WTC11 (cell line): ENCODE measurements at regions not wholly inside any gene's neighbourhood (a gene's known extent, or its start where the extent isn't known, plus 50 kb on each side); places are given as distances from the start of the nearest gene placed in this dataset.
A peak's percentile ranks its signal among the peaks of the same experiment; 100 is the strongest.

Source experiments
- ATAC-seq: fragments of 200-7000 bp; cut with Tn5 transposase; 2 replicates; pipeline ENCODE4 v1.10.0; 2021; ENCODE audit warnings: mild to moderate bottlenecking, moderate library complexity
- CTCF ChIA-PET: fragments of 300-600 bp; sonication (Branson Sonifier 250); formaldehyde crosslinking; loops from one replicate; lab custom pipeline; 2021; ENCODE audit warnings: antibody characterized with exemption; lab: Charles Lee
- POLR2A ChIA-PET: fragments of 350-600 bp; sonication (Branson Sonifier 250); formaldehyde crosslinking; loops from one replicate; lab custom pipeline; 2021; ENCODE audit warnings: antibody characterized with exemption; lab: Charles Lee
- DNase-seq: peaks from one replicate; pipeline ENCODE4 v3.0.0; 2021; ENCODE audit warnings: low spot score
- H3K27ac Mint-ChIP-seq: 2 replicates; pipeline ENCODE4 v1.8.0; 2021; ENCODE audit warnings: mixed read lengths
- H3K27me3 Mint-ChIP-seq: 2 replicates; pipeline ENCODE4 v1.8.0; 2021; ENCODE audit warnings: low read depth, mild to moderate bottlenecking, moderate library complexity, mixed read lengths
- H3K36me3 Mint-ChIP-seq: 2 replicates; pipeline ENCODE4 v1.8.0; 2021; ENCODE audit warnings: mixed read lengths
- H3K4me1 Mint-ChIP-seq: 2 replicates; pipeline ENCODE4 v1.8.0; 2022; ENCODE audit warnings: mixed read lengths
- H3K4me3 Mint-ChIP-seq: 2 replicates; pipeline ENCODE4 v1.8.0; 2021; ENCODE audit warnings: mild to moderate bottlenecking, moderate library complexity, mixed read lengths
- H3K9me3 Mint-ChIP-seq: 2 replicates; pipeline ENCODE4 v1.8.0; 2021; ENCODE audit warnings: mixed read lengths
- ATF1 ChIP-seq: sonication (generic); formaldehyde crosslinking; IDR thresholded peaks from 2 replicates; pipeline ENCODE4 v1.8.1; 2023; ENCODE audit warnings: mild to moderate bottlenecking, moderate library complexity, missing genetic modification reagents
- CBFB ChIP-seq: sonication (generic); formaldehyde crosslinking; IDR thresholded peaks from 2 replicates; pipeline ENCODE4 v1.8.1; 2022; ENCODE audit warnings: mild to moderate bottlenecking, low read depth, missing genetic modification reagents
- CREM ChIP-seq: sonication (generic); formaldehyde crosslinking; IDR thresholded peaks from 2 replicates; pipeline ENCODE4 v1.8.1; 2022; ENCODE audit warnings: mild to moderate bottlenecking, missing genetic modification reagents, moderate library complexity
- FOXJ3 ChIP-seq: sonication (generic); formaldehyde crosslinking; IDR thresholded peaks from 2 replicates; pipeline ENCODE4 v1.9.0; 2021; ENCODE audit warnings: missing genetic modification reagents, mild to moderate bottlenecking, borderline replicate concordance
- GRHL2 ChIP-seq: fragments of 250-450 bp; sonication (Bioruptor Pico); IDR thresholded peaks from 2 replicates; pipeline ENCODE4 v1.8.0; 2022; ENCODE audit warnings: mild to moderate bottlenecking, moderate library complexity; ENCODE audit not compliant: insufficient replicate concordance, severe bottlenecking
- HMGA2 ChIP-seq: fragments of 250-450 bp; sonication (Bioruptor Pico); IDR thresholded peaks from 2 replicates; pipeline ENCODE4 v1.4.0; 2021; ENCODE audit warnings: mild to moderate bottlenecking, moderate library complexity
- JAZF1 ChIP-seq: fragments of 250-450 bp; sonication (Bioruptor Pico); IDR thresholded peaks from 2 replicates; pipeline ENCODE4 v1.9.0; 2021; ENCODE audit warnings: moderate library complexity, mild to moderate bottlenecking, inconsistent platforms
- NFYB ChIP-seq: sonication (generic); formaldehyde crosslinking; conservative IDR thresholded peaks from 2 replicates; pipeline ENCODE4 v1.8.0; 2022; ENCODE audit warnings: low read depth, missing genetic modification reagents
- NR2C2 ChIP-seq: sonication (generic); formaldehyde crosslinking; IDR thresholded peaks from 2 replicates; pipeline ENCODE4 v1.8.0; 2022; ENCODE audit warnings: mild to moderate bottlenecking, missing genetic modification reagents
- PRRX2 ChIP-seq: fragments of 250-450 bp; sonication (Bioruptor Pico); IDR thresholded peaks from 2 replicates; pipeline ENCODE4 v1.8.0; 2021; ENCODE audit warnings: mild to moderate bottlenecking
- RORB ChIP-seq: fragments of 250-450 bp; sonication (Bioruptor Pico); IDR thresholded peaks from 2 replicates; pipeline ENCODE4 v1.9.0; 2021; ENCODE audit warnings: mild to moderate bottlenecking
- ZNF121 ChIP-seq: sonication (generic); formaldehyde crosslinking; IDR thresholded peaks from 2 replicates; pipeline ENCODE4 v1.8.0; 2023; ENCODE audit warnings: missing genetic modification reagents
- ZNF219 ChIP-seq: sonication (generic); formaldehyde crosslinking; IDR thresholded peaks from 2 replicates; pipeline ENCODE4 v1.8.0; 2023; ENCODE audit warnings: missing genetic modification reagents, mild to moderate bottlenecking, borderline replicate concordance
- ZNF232 ChIP-seq: sonication (generic); formaldehyde crosslinking; IDR thresholded peaks from 2 replicates; pipeline ENCODE4 v1.8.0; 2022; ENCODE audit warnings: mild to moderate bottlenecking, missing genetic modification reagents
- ZNF317 ChIP-seq: sonication (generic); formaldehyde crosslinking; IDR thresholded peaks from 2 replicates; pipeline ENCODE4 v1.8.1; 2023; ENCODE audit warnings: low read depth, mild to moderate bottlenecking, moderate library complexity, missing genetic modification reagents, borderline replicate concordance
- ZNF396 ChIP-seq: fragments of 250-450 bp; sonication (Bioruptor Pico); IDR thresholded peaks from 2 replicates; pipeline ENCODE4 v1.8.0; 2021; ENCODE audit warnings: mild to moderate bottlenecking, moderate library complexity, borderline replicate concordance
- ZNF671 ChIP-seq: fragments of 250-450 bp; sonication (Bioruptor Pico); IDR thresholded peaks from 2 replicates; pipeline ENCODE4 v1.8.0; 2021; ENCODE audit warnings: mild to moderate bottlenecking
- TF ChIP-seq, protein P1 (sequence below): sonication (generic); formaldehyde crosslinking; IDR thresholded peaks from 2 replicates; pipeline ENCODE4 v1.8.0; 2023; ENCODE audit warnings: missing genetic modification reagents
- TF ChIP-seq, protein P2 (sequence below): fragments of 250-450 bp; sonication (Bioruptor Pico); IDR thresholded peaks from 2 replicates; pipeline ENCODE4 v2.1.2; 2022; ENCODE audit warnings: mild to moderate bottlenecking, moderate library complexity
- TF ChIP-seq, protein P3 (sequence below): sonication (generic); formaldehyde crosslinking; conservative IDR thresholded peaks from 2 replicates; pipeline ENCODE4 v1.8.1; 2023; ENCODE audit warnings: mild to moderate bottlenecking, low read depth, missing genetic modification reagents, moderate library complexity
- TF ChIP-seq, protein P4 (sequence below): fragments of 250-450 bp; sonication (Bioruptor Pico); IDR thresholded peaks from 2 replicates; pipeline ENCODE4 v1.9.0; 2021; ENCODE audit warnings: moderate library complexity, mild to moderate bottlenecking, inconsistent platforms, borderline replicate concordance
- TF ChIP-seq, protein P5 (sequence below): sonication (generic); formaldehyde crosslinking; IDR thresholded peaks from 2 replicates; pipeline ENCODE4 v1.8.1; 2022; ENCODE audit warnings: mild to moderate bottlenecking, missing genetic modification reagents, moderate library complexity, borderline replicate concordance
- TF ChIP-seq, protein P6 (sequence below): sonication (generic); formaldehyde crosslinking; IDR thresholded peaks from 2 replicates; pipeline ENCODE4 v1.8.1; 2023; ENCODE audit warnings: mild to moderate bottlenecking, missing genetic modification reagents
- TF ChIP-seq, protein P7 (sequence below): fragments of 250-450 bp; sonication (Bioruptor Pico); IDR thresholded peaks from 2 replicates; pipeline ENCODE4 v1.9.0; 2021; ENCODE audit warnings: mild to moderate bottlenecking

DNA sequence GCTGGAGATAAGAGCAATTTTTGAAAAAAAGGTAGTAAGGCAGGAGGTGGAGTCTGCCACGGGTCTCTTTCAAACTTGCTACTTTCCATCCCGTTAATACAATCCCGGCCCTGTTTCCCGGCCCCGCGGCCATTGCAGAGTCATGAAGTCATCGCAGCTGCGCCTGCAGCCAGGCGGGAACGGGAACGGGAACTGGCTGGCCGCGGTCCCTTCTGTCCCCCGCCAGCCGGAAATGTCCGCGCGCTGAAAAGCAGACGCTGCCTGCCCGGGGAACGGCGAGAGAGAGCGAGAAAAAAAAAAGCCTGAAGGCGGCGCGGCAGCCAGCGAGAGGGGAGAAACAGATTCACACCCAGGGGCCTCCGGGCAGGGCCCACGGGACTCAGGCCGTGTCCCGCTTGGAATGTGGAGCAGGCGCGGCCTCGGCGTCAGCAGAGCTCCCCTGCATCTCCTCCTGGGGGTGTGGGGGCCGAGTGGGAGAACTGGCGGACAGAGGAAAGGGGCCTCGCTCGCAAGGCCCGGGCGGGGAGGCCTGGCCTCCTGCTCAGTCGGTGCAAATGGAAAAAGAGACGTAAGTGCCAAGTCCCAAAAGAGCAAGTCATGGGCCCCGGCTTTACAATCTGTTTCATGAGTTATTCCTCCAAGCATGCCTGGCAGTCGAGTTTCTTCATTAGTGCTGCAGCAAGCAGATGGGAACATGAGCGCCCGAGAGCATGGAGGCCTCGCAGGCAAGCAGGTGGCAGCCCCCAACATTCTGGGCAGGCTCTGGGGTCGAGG lies 201.2 kb upstream of the GAS1 start:
- DNase-seq (peak; percentile 83), ATAC-seq (peak; percentile 92)
- peaks cover 16% of the 10 kb centered on the region for H3K4me1 Mint-ChIP-seq
- peaks cover 43% of the 10 kb centered on the region for H3K27me3 Mint-ChIP-seq
- no peaks in the 10 kb centered on the region for H3K9me3 Mint-ChIP-seq
- H3K4me3 Mint-ChIP-seq: peak overlapping the region; percentile 74
- peak overlapping the region; percentile 92 for H3K27ac Mint-ChIP-seq
- CTCF ChIA-PET: no interaction called here
- POLR2A ChIA-PET: interaction anchor here (1.2 kb wide), 1 partner anchor 200 kb away, joined by 3 read pairs; no protein-coding TSS in a partner anchor
- 0 out of 2 replicates have a peak, but pooled peaks cover 3% of the 10 kb centered on the region for H3K36me3 Mint-ChIP-seq
- TF ChIP-seq JAZF1 (CRISPR knock-in tag) (no peak), ATF1 (no peak), CREM (peak; percentile 62), HMGA2 (CRISPR knock-in tag) (no peak), RORB (CRISPR knock-in tag) (no peak), NR2C2 (no peak), NFYB (CRISPR knock-in tag) (no peak), CBFB (CRISPR knock-in tag) (no peak), ZNF317 (CRISPR knock-in tag) (0 out of 2 replicates have a peak, but pooled peaks have one; percentile 18), ZNF671 (CRISPR knock-in tag) (no peak), ZNF232 (CRISPR knock-in tag) (no peak), GRHL2 (CRISPR knock-in tag) (no peak), FOXJ3 (CRISPR knock-in tag) (no peak), PRRX2 (CRISPR knock-in tag) (no peak), ZNF396 (no peak), ZNF219 (no peak), ZNF121 (no peak)
- TF ChIP-seq, protein P1, sequence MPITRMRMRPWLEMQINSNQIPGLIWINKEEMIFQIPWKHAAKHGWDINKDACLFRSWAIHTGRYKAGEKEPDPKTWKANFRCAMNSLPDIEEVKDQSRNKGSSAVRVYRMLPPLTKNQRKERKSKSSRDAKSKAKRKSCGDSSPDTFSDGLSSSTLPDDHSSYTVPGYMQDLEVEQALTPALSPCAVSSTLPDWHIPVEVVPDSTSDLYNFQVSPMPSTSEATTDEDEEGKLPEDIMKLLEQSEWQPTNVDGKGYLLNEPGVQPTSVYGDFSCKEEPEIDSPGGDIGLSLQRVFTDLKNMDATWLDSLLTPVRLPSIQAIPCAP (CRISPR knock-in tag): no peak
- TF ChIP-seq, protein P2, sequence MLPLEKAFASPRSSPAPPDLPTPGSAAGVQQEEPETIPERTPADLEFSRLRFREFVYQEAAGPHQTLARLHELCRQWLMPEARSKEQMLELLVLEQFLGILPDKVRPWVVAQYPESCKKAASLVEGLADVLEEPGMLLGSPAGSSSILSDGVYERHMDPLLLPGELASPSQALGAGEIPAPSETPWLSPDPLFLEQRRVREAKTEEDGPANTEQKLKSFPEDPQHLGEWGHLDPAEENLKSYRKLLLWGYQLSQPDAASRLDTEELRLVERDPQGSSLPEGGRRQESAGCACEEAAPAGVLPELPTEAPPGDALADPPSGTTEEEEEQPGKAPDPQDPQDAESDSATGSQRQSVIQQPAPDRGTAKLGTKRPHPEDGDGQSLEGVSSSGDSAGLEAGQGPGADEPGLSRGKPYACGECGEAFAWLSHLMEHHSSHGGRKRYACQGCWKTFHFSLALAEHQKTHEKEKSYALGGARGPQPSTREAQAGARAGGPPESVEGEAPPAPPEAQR: no peak
- TF ChIP-seq, protein P3, sequence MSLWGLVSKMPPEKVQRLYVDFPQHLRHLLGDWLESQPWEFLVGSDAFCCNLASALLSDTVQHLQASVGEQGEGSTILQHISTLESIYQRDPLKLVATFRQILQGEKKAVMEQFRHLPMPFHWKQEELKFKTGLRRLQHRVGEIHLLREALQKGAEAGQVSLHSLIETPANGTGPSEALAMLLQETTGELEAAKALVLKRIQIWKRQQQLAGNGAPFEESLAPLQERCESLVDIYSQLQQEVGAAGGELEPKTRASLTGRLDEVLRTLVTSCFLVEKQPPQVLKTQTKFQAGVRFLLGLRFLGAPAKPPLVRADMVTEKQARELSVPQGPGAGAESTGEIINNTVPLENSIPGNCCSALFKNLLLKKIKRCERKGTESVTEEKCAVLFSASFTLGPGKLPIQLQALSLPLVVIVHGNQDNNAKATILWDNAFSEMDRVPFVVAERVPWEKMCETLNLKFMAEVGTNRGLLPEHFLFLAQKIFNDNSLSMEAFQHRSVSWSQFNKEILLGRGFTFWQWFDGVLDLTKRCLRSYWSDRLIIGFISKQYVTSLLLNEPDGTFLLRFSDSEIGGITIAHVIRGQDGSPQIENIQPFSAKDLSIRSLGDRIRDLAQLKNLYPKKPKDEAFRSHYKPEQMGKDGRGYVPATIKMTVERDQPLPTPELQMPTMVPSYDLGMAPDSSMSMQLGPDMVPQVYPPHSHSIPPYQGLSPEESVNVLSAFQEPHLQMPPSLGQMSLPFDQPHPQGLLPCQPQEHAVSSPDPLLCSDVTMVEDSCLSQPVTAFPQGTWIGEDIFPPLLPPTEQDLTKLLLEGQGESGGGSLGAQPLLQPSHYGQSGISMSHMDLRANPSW (CRISPR knock-in tag): no peak
- TF ChIP-seq, protein P4, sequence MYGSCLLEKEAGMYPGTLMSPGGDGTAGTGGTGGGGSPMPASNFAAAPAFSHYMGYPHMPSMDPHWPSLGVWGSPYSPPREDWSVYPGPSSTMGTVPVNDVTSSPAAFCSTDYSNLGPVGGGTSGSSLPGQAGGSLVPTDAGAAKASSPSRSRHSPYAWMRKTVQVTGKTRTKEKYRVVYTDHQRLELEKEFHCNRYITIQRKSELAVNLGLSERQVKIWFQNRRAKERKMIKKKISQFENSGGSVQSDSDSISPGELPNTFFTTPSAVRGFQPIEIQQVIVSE (CRISPR knock-in tag): no peak
- TF ChIP-seq, protein P5, sequence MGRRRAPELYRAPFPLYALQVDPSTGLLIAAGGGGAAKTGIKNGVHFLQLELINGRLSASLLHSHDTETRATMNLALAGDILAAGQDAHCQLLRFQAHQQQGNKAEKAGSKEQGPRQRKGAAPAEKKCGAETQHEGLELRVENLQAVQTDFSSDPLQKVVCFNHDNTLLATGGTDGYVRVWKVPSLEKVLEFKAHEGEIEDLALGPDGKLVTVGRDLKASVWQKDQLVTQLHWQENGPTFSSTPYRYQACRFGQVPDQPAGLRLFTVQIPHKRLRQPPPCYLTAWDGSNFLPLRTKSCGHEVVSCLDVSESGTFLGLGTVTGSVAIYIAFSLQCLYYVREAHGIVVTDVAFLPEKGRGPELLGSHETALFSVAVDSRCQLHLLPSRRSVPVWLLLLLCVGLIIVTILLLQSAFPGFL (CRISPR knock-in tag): no peak
- TF ChIP-seq, protein P6, sequence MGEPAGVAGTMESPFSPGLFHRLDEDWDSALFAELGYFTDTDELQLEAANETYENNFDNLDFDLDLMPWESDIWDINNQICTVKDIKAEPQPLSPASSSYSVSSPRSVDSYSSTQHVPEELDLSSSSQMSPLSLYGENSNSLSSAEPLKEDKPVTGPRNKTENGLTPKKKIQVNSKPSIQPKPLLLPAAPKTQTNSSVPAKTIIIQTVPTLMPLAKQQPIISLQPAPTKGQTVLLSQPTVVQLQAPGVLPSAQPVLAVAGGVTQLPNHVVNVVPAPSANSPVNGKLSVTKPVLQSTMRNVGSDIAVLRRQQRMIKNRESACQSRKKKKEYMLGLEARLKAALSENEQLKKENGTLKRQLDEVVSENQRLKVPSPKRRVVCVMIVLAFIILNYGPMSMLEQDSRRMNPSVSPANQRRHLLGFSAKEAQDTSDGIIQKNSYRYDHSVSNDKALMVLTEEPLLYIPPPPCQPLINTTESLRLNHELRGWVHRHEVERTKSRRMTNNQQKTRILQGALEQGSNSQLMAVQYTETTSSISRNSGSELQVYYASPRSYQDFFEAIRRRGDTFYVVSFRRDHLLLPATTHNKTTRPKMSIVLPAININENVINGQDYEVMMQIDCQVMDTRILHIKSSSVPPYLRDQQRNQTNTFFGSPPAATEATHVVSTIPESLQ (CRISPR knock-in tag): no peak
- TF ChIP-seq, protein P7, sequence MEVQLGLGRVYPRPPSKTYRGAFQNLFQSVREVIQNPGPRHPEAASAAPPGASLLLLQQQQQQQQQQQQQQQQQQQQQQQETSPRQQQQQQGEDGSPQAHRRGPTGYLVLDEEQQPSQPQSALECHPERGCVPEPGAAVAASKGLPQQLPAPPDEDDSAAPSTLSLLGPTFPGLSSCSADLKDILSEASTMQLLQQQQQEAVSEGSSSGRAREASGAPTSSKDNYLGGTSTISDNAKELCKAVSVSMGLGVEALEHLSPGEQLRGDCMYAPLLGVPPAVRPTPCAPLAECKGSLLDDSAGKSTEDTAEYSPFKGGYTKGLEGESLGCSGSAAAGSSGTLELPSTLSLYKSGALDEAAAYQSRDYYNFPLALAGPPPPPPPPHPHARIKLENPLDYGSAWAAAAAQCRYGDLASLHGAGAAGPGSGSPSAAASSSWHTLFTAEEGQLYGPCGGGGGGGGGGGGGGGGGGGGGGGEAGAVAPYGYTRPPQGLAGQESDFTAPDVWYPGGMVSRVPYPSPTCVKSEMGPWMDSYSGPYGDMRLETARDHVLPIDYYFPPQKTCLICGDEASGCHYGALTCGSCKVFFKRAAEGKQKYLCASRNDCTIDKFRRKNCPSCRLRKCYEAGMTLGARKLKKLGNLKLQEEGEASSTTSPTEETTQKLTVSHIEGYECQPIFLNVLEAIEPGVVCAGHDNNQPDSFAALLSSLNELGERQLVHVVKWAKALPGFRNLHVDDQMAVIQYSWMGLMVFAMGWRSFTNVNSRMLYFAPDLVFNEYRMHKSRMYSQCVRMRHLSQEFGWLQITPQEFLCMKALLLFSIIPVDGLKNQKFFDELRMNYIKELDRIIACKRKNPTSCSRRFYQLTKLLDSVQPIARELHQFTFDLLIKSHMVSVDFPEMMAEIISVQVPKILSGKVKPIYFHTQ (CRISPR knock-in tag): no peak
